ENCODE measurements at regions not wholly inside any gene's neighbourhood (a gene's known extent, or its start where the extent isn't known, plus 50 kb on each side); places are given as distances from the start of the nearest gene placed in this dataset.
"Not testable (repeated sequence)": the region's sequence is repeated elsewhere in the genome, so short reads cannot be mapped to it uniquely, and the experiment has no call there.

DNA sequence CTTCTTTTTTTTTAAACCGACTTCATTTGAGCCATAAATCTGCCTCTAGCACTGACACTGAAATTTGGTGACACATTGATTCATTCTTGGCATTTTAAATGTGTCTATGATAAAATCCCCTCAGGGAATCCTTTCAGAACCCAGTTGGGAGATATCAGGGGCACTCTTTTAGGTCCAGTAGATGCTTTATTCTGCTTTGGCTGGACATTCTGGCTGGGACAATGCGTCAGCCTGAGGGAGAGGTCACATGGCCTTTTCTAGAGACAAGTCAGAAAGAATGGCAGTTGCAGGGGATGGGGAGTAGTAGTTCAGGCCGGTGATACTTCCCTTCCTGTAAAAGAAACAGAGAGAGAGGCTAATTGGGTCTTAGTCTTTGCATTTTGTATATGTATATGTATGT lies 63.1 kb downstream of the TRIM43 start:
- not testable (repeated sequence) for DNase-seq (ENCODE audit: low read depth)

DNA sequence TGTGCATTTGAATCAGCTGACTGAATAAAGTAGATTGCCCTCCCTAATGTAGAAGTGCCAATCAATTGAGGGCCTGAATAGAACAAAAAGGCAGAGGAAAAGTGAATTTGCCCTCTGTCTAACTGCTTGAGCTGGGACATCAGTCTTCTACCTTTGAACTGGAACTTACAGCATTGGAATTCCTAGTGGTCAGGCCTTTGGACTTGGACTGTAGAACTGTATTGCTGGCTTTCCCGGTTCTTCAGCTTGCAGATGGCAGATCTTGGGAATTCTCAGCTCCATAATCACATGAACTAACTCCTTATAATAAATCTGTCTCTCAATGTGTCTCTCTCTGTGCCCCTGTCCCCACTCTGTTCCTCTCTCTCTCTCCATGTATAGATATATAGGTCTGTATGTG lies 64.8 kb downstream of the TRIM43 start:
- DNase-seq (ENCODE audit: low read depth), result not testable (repeated sequence)

DNA sequence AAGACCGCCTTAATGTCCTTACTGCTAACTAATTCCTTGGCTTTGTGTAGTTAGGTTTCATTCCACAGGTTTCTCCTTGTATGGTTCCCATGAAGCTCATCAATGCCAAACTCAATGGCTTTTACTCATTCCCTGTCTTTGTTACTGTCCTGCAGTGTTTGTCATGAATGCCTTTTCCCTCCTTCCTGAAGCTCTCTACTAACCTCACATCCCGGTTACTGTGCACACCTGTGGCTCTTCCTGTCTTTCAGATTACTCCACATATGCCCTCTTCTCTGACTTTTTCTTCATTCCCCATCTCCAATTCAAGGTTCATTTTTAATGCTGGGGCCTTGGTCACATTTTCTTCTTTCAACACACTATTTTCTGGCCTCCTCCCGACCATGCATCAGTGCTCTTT lies 66.1 kb downstream of the TRIM43 start:
- DNase-seq (ENCODE audit: low read depth), result not testable (repeated sequence)

DNA sequence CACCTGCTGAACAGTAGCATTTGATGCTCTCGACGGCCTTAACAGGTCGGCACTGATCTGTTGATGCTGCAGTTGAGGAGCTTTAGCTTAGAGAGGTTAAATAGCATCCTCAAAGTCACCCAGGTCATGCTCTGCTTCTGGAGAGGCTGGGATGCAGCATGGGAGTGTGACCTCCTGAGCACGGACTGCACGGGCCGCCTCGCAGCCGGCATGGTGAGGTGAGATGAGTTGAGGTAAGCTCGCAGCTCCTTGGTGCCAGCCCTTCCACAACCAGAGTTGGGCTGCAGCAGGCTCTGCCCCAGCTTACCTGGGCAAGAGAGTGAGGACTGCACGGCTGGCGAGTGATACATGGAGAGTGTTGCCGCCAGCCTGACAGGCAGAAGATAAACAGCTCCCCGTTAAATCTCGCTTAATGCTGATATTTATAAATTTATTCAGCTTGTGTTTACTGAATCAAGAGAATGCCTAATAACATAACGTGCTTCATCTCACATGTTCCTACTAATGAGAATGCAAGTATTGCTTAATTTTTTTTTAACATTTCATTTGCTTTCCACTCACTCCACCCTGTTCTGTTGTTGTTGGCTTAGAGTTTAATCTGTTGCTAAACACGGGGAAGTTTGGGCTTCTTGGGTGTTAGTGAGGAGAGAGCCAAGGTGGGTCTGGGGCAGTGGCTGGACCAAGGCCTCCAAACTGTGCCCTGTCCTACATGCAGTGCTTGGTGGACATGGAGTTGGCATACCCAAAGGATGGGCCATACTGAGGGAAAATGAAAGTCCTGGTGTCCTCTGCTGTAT lies 69.2 kb downstream of the TRIM43 start:
- DNase-seq (ENCODE audit: low read depth), result not testable (repeated sequence)

DNA sequence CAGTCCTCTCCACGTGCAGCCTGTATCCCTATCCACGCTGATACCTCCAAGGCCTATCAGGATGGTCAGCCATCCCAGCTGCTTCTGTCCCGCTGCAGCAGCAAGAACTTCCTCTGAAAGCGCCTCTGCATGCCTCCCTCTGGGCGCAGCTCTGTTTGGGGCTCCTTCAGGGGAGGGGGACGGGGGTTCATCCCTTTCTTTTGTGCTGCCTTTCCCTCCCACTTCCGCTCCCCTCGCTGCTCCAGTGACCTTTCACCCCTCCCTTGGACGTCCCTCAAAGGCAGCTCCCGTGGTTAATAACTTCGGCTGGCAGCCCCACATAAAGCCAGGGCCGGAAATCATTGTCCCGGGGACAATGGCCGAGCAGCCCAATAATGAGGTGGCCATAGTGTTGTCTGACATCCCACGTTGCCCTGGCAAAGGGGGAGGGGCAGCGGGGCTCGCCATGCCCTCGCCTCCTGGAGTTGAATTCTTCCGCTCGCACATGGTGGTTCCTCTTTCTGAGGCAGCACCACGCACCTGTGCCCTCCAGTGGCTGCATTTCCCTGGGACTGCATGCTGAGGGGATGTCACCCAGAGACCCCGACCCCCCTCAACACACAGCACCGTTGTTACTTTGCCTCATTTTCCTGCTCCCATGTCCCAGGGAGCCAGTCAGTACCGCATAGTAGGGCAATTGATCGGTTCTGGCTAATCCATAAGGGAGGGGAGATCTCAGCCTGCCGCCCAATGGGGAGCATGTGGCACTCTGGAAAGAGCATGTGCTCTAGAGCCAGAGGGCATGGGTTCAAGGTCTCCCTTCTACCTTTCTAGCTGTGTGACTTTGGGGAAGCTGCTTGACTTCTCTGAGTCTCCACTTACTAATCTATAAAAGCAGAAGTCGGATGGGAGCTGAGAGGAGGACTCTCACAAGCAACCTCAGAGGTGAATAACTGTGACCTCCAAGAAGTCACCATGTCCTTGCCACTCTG lies 72.0 kb downstream of the TRIM43 start:
- not testable (repeated sequence) for DNase-seq (ENCODE audit: low read depth)

DNA sequence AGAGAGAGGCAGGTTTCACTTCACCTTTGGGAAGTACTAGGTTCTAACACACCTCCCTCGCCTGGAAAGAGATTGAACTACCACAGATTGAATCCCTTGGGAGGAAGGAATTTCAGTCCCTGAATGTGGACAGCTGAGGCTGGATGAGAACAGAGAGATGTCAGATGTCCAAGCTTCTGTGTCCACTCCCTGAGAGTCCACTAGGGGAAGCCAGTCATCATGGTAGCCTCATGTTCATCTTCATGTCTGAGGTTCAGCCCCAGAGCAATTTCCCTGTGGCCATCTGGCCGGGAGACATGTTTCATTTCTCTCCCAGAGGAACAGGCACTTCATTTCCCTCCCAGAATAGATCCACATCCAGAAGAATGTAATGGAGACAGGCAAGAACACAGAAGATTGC lies 74.8 kb downstream of the TRIM43 start:
- DNase-seq (ENCODE audit: low read depth), result peak; percentile 58

DNA sequence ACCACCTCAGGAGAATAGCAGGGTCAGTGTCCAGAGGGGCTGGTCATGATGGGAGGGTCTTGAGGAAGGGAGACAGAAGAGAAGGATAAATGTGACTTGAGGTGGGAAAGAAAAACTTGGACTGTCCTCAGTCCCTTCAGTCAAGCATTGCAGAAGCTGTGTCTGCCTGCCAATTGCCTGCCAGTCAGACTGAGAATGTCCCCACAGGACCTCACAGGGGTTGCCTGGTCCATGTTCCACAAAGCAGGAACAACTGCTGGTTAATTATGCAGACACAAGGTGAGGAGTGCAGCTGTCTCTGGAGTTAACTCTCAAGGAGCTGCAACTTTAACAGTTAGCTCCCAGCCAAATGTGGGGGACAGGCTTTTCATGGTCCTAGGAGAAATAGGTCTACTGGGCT lies 75.7 kb downstream of the TRIM43 start:
- DNase-seq (ENCODE audit: low read depth), result no peak

DNA sequence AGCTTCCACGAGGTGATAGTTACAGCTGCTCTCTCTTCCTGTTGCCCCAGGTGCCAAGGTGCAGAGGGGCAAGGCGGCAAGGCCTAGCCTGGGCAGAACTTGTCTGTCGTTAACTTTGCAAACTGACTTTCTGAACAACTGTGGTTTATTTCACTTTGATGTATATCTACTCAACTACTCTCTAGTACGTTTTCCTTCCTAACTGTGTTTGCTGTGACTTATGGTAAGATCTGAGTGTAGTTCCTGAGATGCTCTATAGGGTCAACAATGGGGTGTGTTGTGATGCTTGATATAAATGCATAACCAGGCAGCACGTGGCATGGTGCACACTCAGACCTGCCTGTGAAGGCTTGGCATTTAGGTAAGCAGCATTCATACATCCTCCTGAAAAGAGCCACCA lies 77.1 kb downstream of the TRIM43 start:
- DNase-seq (ENCODE audit: low read depth), result not testable (repeated sequence)

DNA sequence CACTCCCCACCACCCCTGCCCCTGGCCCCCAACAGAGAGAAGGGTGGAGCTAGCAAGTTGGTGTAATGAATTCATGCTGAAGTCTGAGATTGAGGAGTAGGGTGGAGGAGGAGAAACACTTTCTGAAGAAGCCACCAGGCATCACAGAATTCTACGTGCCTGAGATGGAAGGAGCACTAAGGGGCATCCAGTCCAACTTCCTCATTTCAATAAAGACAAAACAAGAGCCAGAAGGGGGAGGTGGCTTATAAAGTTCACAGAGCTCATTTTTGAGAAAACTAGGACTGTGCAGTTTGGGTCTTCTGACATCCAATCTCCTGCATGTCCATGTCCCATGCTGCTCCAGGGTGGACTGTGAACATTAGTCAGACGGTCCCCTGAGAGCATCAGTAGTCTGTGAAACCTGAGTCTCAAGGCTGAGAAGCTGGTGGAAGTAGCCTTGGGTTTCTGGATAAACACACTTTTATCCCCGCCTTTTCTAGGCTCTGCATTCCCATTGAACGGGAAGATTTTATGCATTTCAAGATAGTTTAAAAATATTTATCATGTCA lies 77.7 kb downstream of the TRIM43 start:
- DNase-seq (ENCODE audit: low read depth), result peak; percentile 46

DNA sequence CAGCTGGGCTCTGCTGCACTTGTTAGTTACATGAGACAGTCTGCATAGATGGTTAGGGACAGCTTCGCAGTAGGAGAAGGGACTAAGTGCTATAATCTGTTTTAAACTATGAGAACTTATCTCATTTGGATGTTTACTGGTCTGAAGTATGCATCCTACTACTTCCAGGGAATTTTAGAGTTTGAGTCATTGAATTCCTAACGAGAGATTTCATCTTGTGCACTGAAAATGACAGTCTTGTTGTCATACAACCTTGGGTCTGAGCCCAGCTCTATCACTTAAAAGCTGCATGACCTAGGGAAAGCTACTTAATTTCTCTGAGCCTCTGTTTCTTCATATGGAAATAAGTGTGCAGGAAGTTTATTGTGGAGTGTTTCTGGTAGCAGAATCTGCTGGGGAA lies 78.4 kb downstream of the TRIM43 start:
- DNase-seq (ENCODE audit: low read depth), result peak; percentile 93

DNA sequence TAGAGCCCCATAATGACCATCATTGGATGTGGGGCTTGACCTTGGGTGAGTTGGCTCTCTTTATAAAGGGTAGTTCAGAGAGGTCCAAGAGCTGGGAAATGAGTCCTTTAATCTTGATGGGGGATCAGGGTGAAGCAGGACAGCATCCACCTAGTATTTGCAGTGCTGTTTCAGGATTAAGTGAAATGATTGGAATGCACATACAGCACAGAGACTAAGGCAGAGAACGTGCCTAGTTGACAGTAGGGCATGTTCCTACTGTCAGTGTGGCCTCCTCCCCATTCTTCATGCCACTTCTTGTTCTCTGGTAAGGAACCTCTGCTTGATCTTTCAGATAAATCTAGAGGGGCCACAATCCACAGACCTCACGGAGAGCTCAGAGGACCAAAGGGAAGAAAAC lies 78.9 kb downstream of the TRIM43 start:
- DNase-seq (ENCODE audit: low read depth), result peak; percentile 53

DNA sequence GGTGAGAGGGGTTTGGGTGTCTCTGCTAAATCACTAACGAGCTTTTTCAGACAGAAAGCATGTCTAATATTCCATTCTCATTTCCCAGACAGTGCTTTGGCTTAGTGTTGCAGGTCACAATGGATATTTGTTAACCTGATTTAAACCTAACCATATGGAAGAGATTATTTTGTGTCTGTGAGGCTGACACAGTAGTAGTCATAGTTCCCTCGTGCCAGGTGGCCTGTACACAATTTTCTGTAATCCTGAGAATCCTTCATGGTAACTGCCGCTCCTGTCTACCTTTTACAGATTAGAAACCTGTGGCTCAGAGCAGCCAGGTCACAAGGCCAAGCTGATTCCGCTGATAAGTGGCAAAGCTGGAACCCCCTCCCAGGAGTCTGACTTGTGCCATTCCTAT lies 79.4 kb downstream of the TRIM43 start:
- DNase-seq (ENCODE audit: low read depth), result peak; percentile 15

DNA sequence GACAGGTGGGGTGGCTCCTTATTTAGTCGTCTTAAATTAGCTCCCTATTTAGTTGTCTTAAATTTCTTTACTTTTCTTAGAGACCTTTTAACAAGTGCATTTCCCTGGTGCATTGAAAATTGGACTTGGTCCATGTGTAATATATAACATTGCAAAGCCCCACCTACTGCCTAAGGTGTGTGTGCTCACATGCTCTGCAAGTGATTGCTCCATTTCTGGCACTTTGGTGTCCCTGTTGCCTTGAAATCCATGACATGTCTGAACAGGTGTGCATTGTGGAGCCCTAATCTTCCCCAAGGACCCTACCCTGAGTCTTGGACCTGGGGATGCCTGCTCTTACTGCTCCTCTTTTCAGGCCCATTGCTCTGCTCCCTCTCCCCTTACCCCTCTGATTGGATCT lies 80.2 kb downstream of the TRIM43 start:
- DNase-seq (ENCODE audit: low read depth), result not testable (repeated sequence)

DNA sequence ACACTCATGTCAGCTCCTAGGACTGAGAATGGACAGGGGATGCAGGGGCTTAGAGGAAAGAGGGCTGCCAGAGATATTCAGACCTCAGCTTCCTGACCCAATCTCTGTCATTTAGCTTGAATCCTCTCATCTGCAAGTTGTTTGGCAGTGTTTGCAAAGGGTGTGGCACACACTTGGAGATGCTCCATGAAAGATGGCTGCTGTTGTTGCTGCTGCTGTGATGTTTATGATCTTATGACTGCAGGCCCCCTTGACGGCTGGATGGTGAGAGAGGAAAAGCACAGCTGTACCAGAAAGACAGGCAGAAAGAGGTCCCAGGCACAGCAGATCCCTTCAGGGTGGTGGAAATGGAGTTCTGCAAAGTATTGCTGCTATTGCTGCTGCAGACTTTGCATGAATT lies 80.7 kb downstream of the TRIM43 start:
- not testable (repeated sequence) for DNase-seq (ENCODE audit: low read depth)

DNA sequence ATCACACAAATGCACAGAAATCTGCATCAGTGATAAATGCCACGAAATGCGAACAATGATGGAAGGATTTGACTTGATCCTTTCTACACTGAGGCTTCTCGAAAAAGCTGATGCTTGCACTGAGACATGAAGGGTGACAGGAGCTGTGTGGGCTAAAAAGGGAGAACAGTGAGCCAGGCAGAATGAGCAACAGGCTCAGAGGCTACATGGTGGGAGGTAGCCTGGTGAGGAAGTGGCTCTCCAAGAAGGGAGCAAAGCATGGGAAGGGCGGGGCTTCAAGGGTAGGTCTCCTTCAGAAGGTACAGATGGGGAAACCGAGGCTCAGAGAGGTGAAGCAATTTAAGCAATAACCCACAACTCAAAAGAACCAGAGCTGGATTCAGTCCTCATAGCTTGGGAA lies 82.4 kb downstream of the TRIM43 start:
- DNase-seq (ENCODE audit: low read depth), result no peak

DNA sequence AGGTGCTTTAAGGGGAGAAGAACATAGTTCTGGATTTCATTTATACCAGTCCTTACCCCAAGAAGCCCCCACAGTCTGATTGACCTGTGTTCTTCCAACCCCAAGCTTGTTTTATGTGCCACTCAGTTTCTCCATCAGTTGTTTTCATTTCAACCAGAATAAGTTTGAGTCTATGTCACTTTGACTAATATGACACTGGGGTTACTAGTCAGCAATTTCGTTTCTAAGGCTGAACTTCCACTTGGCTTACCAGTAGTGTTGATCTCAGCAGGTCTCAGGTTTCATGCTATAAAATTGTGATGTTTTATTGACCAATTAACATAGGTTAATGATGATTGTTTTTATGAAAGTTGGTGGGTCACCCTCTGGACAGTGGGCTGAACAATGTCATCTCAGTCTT lies 84.8 kb downstream of the TRIM43 start:
- DNase-seq (ENCODE audit: low read depth), result not testable (repeated sequence)

DNA sequence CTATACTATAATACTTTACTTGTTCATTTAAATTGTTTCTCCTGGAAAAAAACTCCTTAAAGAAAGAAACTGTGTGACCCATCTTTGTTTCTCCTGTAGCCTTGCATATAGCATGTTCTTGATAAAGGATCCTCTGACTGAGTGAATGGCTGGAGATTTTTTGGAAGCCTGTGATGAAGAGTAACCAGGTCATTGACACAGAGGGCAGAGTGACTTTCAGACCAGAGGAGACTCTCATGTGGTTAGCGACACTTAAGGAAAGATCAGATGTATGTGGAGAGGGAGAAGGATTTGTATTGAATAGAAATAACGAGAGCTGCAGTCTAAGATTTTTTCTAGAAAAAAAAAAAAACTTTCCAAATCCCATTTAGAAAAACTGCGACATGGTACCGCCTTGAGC lies 85.5 kb downstream of the TRIM43 start:
- DNase-seq (ENCODE audit: low read depth), result no peak

DNA sequence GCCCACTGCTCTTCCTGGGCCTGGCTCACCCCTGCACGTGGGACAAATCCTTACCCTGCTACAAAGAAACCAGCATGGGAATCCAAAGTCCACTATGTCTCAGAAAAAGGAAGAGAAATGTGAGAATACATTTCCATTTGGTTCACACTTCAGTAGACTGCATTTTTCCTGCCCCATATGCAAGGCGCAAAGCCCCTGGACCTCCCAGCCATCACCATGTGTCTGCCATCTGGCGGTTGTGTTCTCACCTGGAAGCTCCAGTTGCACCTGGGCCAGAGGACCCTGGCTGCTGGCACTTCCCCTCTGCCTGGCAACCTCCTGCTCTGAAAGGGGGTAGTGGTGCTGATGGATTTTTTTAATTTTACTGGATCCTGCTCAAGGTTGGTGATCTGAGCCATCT lies 86.0 kb downstream of the TRIM43 start:
- not testable (repeated sequence) for DNase-seq (ENCODE audit: low read depth)

DNA sequence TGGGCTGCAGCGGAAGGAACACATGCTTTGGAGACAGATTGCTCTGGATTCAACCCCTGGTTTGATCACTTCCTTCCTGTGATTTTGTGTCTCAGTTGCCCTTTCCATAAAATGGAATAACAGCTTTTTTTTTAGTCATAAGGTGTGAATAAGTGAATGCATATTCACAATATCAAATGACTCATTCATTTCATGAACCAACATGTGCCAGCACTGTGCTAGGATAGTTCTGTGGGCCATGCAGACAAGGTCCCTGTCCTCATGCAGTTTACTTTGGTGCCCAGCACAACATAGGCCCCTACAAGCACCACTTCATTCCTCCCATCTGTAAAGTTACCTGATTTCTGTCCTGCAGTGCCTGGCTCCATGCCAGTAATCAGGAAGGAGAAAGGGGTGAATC lies 89.4 kb downstream of the TRIM43 start:
- DNase-seq (ENCODE audit: low read depth), result not testable (repeated sequence)

DNA sequence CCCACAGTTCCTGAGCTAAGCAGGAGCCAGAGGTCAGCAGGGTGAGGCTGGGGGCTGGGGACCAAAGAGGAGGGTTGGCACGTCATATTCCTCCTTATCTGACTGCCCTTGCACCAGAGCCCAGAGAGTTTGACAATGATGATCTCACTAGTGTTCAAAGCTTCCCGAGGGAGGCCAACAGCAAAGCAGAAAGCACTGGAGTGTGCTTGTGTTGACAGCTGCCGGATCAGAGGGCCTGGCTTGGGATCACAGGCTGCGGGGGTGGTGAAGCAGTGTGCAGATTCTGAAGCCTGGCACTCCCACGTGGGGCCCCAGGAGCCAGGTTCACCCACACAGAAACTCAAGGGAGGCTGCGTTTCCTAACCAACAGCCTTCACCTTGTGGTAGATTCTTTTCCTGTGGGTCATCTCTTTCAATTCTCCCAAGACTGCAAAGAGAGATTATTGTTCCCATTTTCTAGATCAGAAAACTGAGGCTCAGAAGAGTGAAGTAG lies 89.8 kb downstream of the TRIM43 start:
- not testable (repeated sequence) for DNase-seq (ENCODE audit: low read depth)

DNA sequence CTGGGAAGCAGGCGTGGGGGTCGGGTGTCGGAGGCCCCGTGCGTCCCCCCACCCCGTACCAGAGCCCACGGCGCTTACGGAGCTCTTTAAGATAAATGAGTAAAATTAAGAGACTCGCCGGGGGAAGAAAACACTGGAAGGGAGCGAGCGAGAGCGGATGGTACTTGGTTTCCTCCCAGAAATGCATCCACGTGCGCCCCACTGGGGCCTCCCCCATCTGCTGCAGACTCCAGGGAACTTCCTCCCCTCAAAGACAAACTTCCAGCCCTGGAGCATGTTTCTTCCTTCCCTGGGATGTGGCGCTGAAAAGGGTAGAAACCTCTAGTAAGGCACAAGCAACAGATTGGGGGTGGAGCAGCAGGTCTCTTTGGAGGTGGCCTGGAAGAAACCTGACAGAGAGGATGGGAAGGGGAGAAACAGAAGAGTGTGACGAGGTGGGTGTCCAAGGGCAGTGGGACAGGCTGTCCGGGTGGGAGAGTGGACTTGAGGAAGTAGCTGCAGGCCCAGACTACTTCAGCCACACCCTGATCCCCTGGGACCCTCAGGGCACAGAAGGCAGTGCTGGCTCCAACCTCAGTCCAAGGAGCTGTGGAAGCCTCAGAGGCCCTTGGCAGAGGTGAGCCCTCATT lies 91.2 kb downstream of the TRIM43 start:
- not testable (repeated sequence) for DNase-seq (ENCODE audit: low read depth)

DNA sequence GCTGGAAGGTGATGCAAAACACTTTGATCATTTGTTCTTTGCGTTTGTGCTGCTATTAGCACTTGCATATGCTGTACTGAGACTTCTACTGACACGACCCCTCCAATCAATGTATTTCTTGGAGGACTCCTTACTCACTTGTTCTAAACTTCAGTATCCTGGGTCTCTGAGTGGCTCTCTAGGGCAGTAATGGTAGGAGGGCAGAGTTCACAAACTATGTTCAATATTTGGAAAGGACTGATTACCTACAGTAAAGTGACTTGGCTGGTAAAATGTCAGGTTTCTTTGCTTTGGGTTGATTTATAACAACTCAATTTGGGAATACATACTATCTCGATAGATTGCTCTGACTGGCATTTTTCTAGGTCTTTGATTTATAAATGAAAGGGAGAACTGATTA lies 93.7 kb downstream of the TRIM43 start:
- no peak for DNase-seq (ENCODE audit: low read depth)
